ENCODE measurements at regions not wholly inside any gene's neighbourhood (a gene's known extent, or its start where the extent isn't known, plus 50 kb on each side); places are given as distances from the start of the nearest gene placed in this dataset.

- TF ChIP-seq ZNF48 (tag by site-specific recombination; IDR thresholded peaks at IDR 0.05): no peak
- peak; percentile 90 for TF ChIP-seq ZSCAN30 (tag by site-specific recombination; IDR thresholded peaks at IDR 0.05)
- no peak for TF ChIP-seq ZNF837 (tag by site-specific recombination; IDR thresholded peaks at IDR 0.05)
- TF ChIP-seq CTCF (tag by site-specific recombination; IDR thresholded peaks at IDR 0.05): no peak
- 0 out of 2 replicates have a peak, but pooled peaks have one; percentile 16 for TF ChIP-seq ZNF518A (tag by site-specific recombination; conservative IDR thresholded peaks at IDR 0.05; ENCODE audit: low read depth)
- TF ChIP-seq ZNF16 (tag by site-specific recombination; IDR thresholded peaks at IDR 0.05; ENCODE audit: low read depth): no peak
- peak; percentile 79 for TF ChIP-seq IKZF3 (tag by site-specific recombination; IDR thresholded peaks at IDR 0.05)
- no peak for TF ChIP-seq MYNN (tag by site-specific recombination; IDR thresholded peaks at IDR 0.05; ENCODE audit: borderline replicate concordance)
- no peak for TF ChIP-seq REST (tag by site-specific recombination; IDR thresholded peaks at IDR 0.05)
- TF ChIP-seq REPIN1 (tag by site-specific recombination; IDR thresholded peaks at IDR 0.05; ENCODE audit: low read depth): no peak
- TF ChIP-seq ZXDB (tag by site-specific recombination; IDR thresholded peaks at IDR 0.05): peak; percentile 79; the same call in 1 of the 2 replicates
- peak; percentile 92 for TF ChIP-seq ZNF341 (tag by site-specific recombination; IDR thresholded peaks at IDR 0.05; ENCODE audit: low read depth)
- peak; percentile 74 for TF ChIP-seq ZBTB17 (tag by site-specific recombination; IDR thresholded peaks at IDR 0.05)
- no peak for TF ChIP-seq ZNF302 (tag by site-specific recombination; IDR thresholded peaks at IDR 0.05; ENCODE audit: low read depth)
- TF ChIP-seq ZNF558 (tag by site-specific recombination; IDR thresholded peaks at IDR 0.05): no peak
- TF ChIP-seq ZSCAN16 (tag by site-specific recombination; IDR thresholded peaks at IDR 0.05): no peak
- no peak for TF ChIP-seq ZNF514 (tag by site-specific recombination; IDR thresholded peaks at IDR 0.05)
- peak; percentile 12; the same call in 1 of the 2 replicates for TF ChIP-seq INSM2 (tag by site-specific recombination; IDR thresholded peaks at IDR 0.05)
- peak; percentile 61 for TF ChIP-seq MZF1 (tag by site-specific recombination; IDR thresholded peaks at IDR 0.05; ENCODE audit: borderline replicate concordance)
- peak; percentile 58; the same call in 1 of the 2 replicates for TF ChIP-seq GLIS2 (tag by site-specific recombination; IDR thresholded peaks at IDR 0.05)
Observed at GRCh38 chrX:39755143-39756032, 342.4 kb downstream of the BCOR start (continued).

Data from HEK293 (cell line).